Osteoblast (primary cell): ENCODE measurements at regions not wholly inside any gene's neighbourhood (a gene's known extent, or its start where the extent isn't known, plus 50 kb on each side); places are given as distances from the start of the nearest gene placed in this dataset.

Experiments used
- DNase-seq: peaks from one replicate; pipeline ENCODE4 v3.0.0; 2011; ENCODE audit warnings: low spot score, mixed read lengths; ENCODE audit not compliant: insufficient read length; ENCODE audit errors: missing footprints
- H2AFZ ChIP-seq: 2 replicates; pipeline ENCODE4 v1.6.0; 2011; ENCODE audit warnings: mild to moderate bottlenecking, low read length
- H3K27ac ChIP-seq: 2 replicates; pipeline ENCODE4 v1.5.1; 2011; ENCODE audit warnings: mild to moderate bottlenecking, low read depth, low read length, moderate library complexity
- H3K27me3 ChIP-seq: 2 replicates; pipeline ENCODE4 v1.6.0; 2012; ENCODE audit warnings: mild to moderate bottlenecking, control low read depth, inconsistent platforms, low read length, moderate library complexity; ENCODE audit not compliant: insufficient read depth
- H3K36me3 ChIP-seq: 2 replicates; pipeline ENCODE4 v1.5.1; 2011; ENCODE audit warnings: mild to moderate bottlenecking, low read length, control low read depth, moderate library complexity; ENCODE audit not compliant: insufficient read depth
- H3K4me1 ChIP-seq: 2 replicates; pipeline ENCODE4 v1.5.1; 2011; ENCODE audit warnings: mild to moderate bottlenecking, low read length, control low read depth, moderate library complexity; ENCODE audit not compliant: insufficient read depth
- H3K4me2 ChIP-seq: 2 replicates; pipeline ENCODE4 v1.6.0; 2011; ENCODE audit warnings: mild to moderate bottlenecking, low read length; ENCODE audit not compliant: insufficient read depth
- H3K4me3 ChIP-seq: fragments of 200-600 bp; sonication (generic); 3 replicates; pipeline ENCODE4 v1.5.1; 2012; ENCODE audit warnings: mild to moderate bottlenecking, low read length, inconsistent platforms; ENCODE audit not compliant: insufficient read depth
- H3K79me2 ChIP-seq: 2 replicates; pipeline ENCODE4 v1.6.0; 2012; ENCODE audit warnings: mild to moderate bottlenecking, low read length, control low read depth, inconsistent platforms; ENCODE audit not compliant: insufficient read depth
- H3K9me3 ChIP-seq: 2 replicates; pipeline ENCODE4 v1.5.1; 2011; ENCODE audit warnings: low read depth, low read length, control low read depth
- H4K20me1 ChIP-seq: 2 replicates; pipeline ENCODE4 v1.6.0; 2012; ENCODE audit warnings: mild to moderate bottlenecking, low read length, control low read depth; ENCODE audit not compliant: insufficient read depth
- CTCF ChIP-seq: IDR thresholded peaks from 2 replicates; pipeline ENCODE4 v1.5.1; 2011; ENCODE audit warnings: mild to moderate bottlenecking, low read depth, low read length, moderate library complexity; ENCODE audit errors: extremely low read depth

GRCh38 chr4:132125131-132125530 is 1024.0 kb upstream of the PCDH10 start:
- Histone ChIP-seq H3K79me2 (no peaks in the 10 kb centered on the region), H2AFZ (no peak overlapping the region), H3K9me3 (no peaks in the 10 kb centered on the region), H3K27me3 (no peaks in the 10 kb centered on the region), H3K27ac (no peak overlapping the region), H3K4me1 (no peaks in the 10 kb centered on the region), H3K4me2 (no peak overlapping the region), H4K20me1 (no peaks in the 10 kb centered on the region), H3K4me3 (no peak overlapping the region), H3K36me3 (no peaks in the 10 kb centered on the region)
- TF ChIP-seq CTCF, result no peak
- DNase-seq, result no peak

GRCh38 chr4:132132433-132132832 is 1016.7 kb upstream of the PCDH10 start:
- H3K4me2 ChIP-seq, result no peak overlapping the region
- no peak overlapping the region for H2AFZ ChIP-seq
- no peaks in the 10 kb centered on the region for H3K27me3 ChIP-seq
- TF ChIP-seq CTCF, result no peak
- peaks cover 3% of the 10 kb centered on the region for H3K9me3 ChIP-seq
- no peak for DNase-seq
- H3K36me3 ChIP-seq, result no peaks in the 10 kb centered on the region
- H4K20me1 ChIP-seq, result no peaks in the 10 kb centered on the region
- H3K4me1 ChIP-seq, result no peaks in the 10 kb centered on the region
- no peak overlapping the region for H3K27ac ChIP-seq
- no peaks in the 10 kb centered on the region for H3K79me2 ChIP-seq
- no peak overlapping the region for H3K4me3 ChIP-seq

- no peak overlapping the region for H3K27ac ChIP-seq
- H4K20me1 ChIP-seq, result no peaks in the 10 kb centered on the region
- DNase-seq, result no peak
- no peaks in the 10 kb centered on the region for H3K27me3 ChIP-seq
- H3K4me2 ChIP-seq, result no peak overlapping the region
- H3K9me3 ChIP-seq, result no peaks in the 10 kb centered on the region
- no peaks in the 10 kb centered on the region for H3K4me1 ChIP-seq
- no peaks in the 10 kb centered on the region for H3K36me3 ChIP-seq
- no peak overlapping the region for H3K4me3 ChIP-seq
- no peaks in the 10 kb centered on the region for H3K79me2 ChIP-seq
- no peak for TF ChIP-seq CTCF
- no peak overlapping the region for H2AFZ ChIP-seq
Measured at GRCh38 chr4:132169660-132170059, 979.4 kb upstream of the PCDH10 start.

- Histone ChIP-seq H3K79me2 (no peaks in the 10 kb centered on the region), H2AFZ (no peak overlapping the region), H3K4me3 (no peak overlapping the region), H3K9me3 (no peaks in the 10 kb centered on the region), H3K4me1 (no peaks in the 10 kb centered on the region), H3K4me2 (no peak overlapping the region), H4K20me1 (no peaks in the 10 kb centered on the region), H3K36me3 (no peaks in the 10 kb centered on the region), H3K27me3 (no peaks in the 10 kb centered on the region), H3K27ac (no peak overlapping the region)
- TF ChIP-seq CTCF, result no peak
- DNase-seq, result no peak
Measured at GRCh38 chr4:132180020-132180427, 969.1 kb upstream of the PCDH10 start.
